ENCODE measurements at regions not wholly inside any gene's neighbourhood (a gene's known extent, or its start where the extent isn't known, plus 50 kb on each side); places are given as distances from the start of the nearest gene placed in this dataset. TPM values are rescaled to one million over a fixed set of nuclear protein-coding genes. Genes with fewer than 3 reads are reported as not detected.

- TF ChIP-seq ASH2L (IDR thresholded peaks at IDR 0.05; ENCODE audit: low read length): no peak
Observed at GRCh38 chr3:20236603-20237002, 50.6 kb upstream of the SGO1 start (continued).

Small RNA genes in the stretch of these regions (small RNA-seq; reads per million reads assigned to genes)
- gene RNU6-815P (ENCODE audit: insufficient read depth) (not detected), gene RNU6-822P (ENCODE audit: insufficient read depth) (not detected)
